ENCODE measurements at regions not wholly inside any gene's neighbourhood (a gene's known extent, or its start where the extent isn't known, plus 50 kb on each side); places are given as distances from the start of the nearest gene placed in this dataset.

- DNase-seq: no peak
Measured at GRCh38 chr2:43127941-43128558, 98.4 kb downstream of the ZFP36L2 start.

- peak; percentile 18 to 43 for DNase-seq
Measured at GRCh38 chr2:43127208-43127940, 99.0 kb downstream of the ZFP36L2 start.

DNA sequence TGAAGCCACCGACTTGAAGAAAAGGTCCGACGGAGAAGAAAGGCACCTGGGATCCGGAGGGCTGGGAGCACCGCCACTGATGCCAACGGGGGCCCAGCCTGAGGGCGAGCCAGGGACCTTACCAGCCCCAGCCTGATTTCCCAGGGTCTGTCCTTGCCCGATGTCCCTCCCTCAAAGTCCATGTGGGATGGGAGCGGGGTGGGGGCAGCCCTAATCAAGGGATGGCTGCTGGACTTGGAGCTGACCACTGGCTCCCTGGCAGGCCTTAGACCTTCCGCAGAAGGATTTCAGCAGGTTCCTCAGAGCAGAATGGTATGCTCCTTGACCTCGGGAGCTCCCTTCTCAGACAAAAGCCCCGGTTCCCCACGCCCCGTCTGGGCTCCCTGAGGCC, 99.6 kb downstream of the ZFP36L2 start:
- DNase-seq: no peak

GRCh38 chr2:43125090-43125998, 101.1 kb downstream of the ZFP36L2 start:
- DNase-seq: no peak

DNA sequence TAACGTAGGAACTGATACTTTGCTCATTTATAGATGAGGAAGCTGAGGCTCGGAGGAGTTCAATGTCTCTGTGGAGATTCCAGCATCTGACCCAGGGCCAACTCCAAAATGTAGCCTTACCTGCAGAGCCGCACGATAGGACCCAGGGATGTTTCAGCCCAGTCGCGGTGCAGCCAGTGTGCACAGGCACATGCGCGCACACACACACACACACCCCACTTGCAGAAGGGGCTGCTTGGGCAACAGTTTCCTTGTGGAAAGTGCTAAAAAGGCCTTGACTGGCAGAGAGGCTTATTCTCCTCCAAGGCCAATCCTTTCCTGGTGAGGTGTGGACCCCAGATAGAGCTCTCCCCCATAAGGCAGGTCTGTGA, 101.7 kb downstream of the ZFP36L2 start:
- DNase-seq: no peak

DNA sequence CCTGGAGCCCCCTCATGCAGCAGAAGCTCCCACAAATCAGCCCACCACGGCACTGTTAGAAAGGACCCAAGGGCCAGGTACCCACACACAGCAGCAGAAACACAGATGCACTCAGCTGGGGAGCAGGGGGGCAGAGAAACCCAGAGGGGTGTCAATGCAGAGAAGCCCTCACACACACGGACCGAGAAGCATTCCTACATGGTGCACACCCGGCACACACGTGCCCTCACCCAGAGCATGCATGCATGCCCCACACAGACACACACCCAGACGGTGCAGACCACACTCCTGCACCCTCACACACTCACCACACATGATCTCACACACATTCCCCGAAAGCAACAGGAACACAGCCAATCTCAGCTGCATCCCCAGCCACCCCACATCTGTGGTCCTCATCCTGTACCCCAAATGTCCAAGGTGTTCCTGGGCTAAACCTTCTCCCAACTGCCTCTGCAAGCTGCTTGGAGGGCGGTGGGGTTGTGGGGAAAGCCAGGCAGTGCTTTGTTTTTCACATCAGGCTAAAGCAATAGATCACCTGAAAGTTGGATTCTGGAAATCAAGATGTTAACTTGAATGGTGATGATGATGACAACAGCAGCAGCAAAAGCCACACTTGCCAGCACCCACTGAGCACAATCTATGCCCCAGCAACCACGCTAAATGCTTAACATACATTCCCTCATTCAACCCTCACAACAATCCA, 102.3 kb downstream of the ZFP36L2 start:
- no peak for DNase-seq

GRCh38 chr2:43123486-43123885, 102.9 kb downstream of the ZFP36L2 start:
- no peak for DNase-seq

DNA sequence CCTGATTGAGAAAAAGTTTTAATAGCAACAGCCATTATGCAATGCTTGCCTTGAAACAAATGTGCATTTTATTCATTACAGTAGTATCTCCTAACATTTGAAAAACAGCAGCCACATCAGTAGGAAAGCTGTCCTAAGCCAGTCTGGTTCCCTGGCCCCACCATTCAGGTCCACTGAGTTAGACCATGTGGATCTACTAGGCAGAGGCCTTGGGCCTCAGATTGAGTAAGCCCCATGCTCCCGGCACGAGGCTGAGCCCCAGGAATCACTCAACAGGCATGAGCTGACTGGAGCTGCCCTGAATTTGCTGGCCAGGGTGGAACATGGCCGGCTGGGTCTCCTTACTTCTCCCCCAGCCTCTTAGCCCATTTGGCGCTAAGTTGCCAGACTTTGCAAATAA, 103.4 kb downstream of the ZFP36L2 start:
- DNase-seq: no peak

DNA sequence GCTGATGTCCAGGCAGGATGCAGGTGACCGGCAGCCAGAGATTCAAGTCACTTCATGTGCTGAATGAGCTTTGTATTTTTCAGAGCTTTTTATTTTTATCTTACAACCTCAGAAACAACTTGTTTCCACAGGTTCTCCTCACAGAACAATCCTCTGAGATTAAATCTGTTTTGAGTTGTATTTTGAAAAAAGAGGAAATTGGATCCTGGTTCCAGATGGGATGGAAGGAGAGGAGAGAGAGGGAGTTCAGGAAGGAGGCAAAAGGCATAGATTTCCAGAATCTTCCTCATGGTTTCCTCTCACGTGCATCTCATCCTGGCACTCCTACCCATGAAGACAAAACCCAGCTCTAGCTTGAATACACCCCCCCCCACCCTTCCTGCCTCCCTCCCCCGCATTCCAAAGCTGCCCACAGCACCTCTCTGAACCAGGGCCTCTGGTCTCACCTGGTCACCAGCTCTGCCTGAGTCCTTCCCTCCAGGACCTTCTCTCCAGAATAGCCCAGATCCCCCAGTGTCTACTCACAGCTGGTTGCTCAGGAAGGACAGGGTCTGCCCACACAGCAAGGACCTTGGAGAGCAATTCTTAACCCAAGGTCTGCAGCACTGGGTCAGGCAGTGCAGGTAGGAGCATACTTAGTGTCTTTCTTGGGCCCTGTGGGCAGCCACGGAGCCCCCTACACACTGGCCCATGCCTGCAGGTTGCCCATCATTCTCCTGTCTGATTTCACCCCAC, 104.7 kb downstream of the ZFP36L2 start:
- DNase-seq: no peak

GRCh38 chr2:43119303-43119702, 107.1 kb downstream of the ZFP36L2 start:
- no peak for DNase-seq

- DNase-seq: no peak
Measured at GRCh38 chr2:43117521-43118143, 108.8 kb downstream of the ZFP36L2 start.

GRCh38 chr2:43116988-43117387, 109.4 kb downstream of the ZFP36L2 start:
- DNase-seq: no peak

DNA sequence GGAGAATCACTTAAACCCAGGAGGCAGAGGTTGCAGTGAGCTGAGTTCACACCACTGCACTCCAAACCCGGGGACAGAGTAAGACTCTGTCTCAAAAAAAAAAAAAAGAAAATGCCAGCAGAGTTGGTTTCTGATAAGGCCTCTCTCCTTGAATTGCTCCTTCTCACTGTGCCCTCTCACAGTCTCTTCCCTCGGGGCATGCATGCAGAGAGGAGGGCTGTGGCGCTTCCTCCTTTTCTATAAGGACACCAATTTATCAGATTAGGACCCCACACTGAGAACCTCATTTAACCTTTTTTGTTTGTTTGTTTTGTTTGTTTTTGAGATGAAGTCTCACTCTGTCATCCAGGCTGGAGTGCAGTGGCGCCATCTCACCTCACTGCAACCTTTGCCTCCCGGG, 110.5 kb downstream of the ZFP36L2 start:
- no peak for DNase-seq

GRCh38 chr2:43114210-43114609, 112.2 kb downstream of the ZFP36L2 start:
- no peak for DNase-seq

GRCh38 chr2:43111788-43112554, 114.4 kb downstream of the ZFP36L2 start:
- no peak for DNase-seq

- DNase-seq: no peak
Measured at GRCh38 chr2:43110442-43110871, 115.9 kb downstream of the ZFP36L2 start.

DNA sequence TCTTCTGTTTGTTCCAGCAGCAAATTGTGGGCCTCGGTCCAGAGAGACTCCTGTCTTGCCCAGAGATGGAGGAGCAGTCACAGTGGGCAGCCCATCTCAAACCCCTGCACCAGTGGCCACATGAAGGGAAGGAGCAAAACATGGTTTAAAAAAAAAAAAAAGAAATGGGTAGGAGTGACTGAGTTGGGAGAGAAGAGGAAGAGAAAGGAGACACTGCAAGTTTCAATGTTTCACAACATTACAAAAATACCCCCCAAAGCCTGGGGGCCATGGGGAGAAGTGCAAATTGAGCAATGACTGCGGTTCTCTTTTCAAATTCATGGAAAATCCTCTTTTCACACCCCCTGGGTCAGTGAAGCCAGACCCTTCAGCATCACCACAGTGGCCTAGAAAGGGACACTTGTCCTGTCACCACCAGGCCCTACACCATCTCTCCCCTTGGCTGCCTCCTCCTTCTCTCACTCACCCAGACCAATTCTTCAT, 117.1 kb downstream of the ZFP36L2 start:
- peak; percentile 87 to 88 for DNase-seq

- DNase-seq: peak; percentile 80 to 82
Measured at GRCh38 chr2:43107679-43108078, 118.7 kb downstream of the ZFP36L2 start.

DNA sequence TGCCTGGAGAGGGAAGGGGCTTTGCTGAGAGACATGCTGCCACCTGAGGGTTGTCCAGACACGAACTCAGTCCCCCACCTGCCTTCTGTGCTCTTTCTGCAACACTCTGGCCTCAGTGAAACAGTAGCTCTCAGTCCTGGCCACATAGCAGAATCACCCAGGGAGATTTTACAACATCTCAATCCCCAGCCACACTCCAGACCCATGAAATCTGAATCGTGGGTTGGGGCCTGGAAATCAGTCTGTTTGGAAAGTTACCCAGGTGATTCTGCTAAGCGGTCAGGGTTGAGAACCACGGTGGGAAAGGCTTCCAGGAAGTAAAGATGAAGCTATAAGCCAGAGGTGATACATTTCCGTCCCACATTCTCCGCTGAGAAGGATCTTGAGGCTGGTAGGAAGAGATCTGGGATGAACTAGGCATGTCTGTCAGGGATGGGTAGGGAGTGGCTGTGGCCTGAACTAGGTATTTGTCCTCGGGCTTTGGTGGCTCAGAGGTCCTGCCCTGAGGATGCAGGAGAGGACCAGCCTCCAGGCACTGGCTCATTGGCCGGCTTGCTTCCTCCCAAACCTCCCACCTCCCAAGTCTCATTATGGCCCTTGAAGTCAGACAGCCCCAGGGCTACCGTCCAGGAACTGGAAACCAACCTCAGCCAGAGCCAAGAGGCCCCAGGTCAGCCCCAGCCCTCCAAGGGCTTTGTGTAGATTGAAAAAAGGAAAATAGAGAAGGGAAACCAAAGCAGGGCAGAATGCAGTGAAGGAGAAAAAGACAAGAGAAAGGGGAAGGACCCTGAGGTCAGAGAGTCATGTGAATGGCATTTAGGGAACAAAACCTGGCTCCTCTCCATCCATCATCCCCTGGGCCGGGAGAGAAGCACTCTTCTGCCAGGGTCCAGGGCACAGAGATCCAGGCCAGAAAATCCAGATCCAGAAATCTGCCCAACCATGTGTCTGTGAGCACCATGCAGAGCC, 119.6 kb downstream of the ZFP36L2 start:
- DNase-seq: peak; percentile 52 to 58
